ENCODE measurements at regions not wholly inside any gene's neighbourhood (a gene's known extent, or its start where the extent isn't known, plus 50 kb on each side); places are given as distances from the start of the nearest gene placed in this dataset.

DNA sequence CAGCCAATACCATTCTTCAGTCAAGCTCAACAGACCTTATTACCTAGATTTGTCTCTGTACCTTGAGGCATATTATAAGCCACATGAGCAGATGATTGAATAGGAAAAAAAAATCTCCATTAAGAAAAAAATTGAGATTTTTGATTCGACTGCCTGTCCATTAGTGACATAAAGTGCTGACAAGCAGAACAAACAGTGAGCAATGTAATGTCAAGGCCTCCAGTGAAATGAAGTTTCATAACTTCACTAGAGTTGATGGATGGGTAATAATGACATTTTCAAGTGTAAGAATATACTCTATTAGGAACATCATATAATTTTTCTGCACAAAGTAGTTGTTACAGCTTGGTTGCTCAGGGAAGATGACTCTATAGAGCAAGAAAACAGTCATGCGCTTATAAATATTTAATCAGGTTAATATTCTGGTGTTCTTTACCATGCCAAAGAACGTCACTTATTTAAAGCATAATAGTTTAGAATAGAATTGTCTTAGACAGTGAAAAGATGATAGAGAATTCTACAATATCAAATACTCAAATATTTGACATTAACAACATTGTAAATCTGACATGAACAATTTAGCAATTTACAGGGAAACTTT lies 783.7 kb downstream of the EPHA7 start:
- TF ChIP-seq CTCF (IDR thresholded peaks at IDR 0.05) (no peak), POLR2A (IDR thresholded peaks at IDR 0.05) (no peak)
